ENCODE measurements at regions not wholly inside any gene's neighbourhood (a gene's known extent, or its start where the extent isn't known, plus 50 kb on each side); places are given as distances from the start of the nearest gene placed in this dataset.

- intact Hi-C loops (cut with micrococcal nuclease): no loop called here
- Histone ChIP-seq H3K9ac (ENCODE audit: insufficient read depth, low read length, poor library complexity, severe bottlenecking) (no peak overlapping the region), H2AFZ (ENCODE audit: insufficient read depth, low read depth, low read length, poor library complexity, severe bottlenecking) (no peak overlapping the region), H3K36me3 (replicated peaks in 1 of 2; ENCODE audit: control insufficient read depth in 1 of 2, insufficient read depth in 2 of 2, low read length in 2 of 2) (no peaks in the 10 kb centered on the region), H3K79me2 (ENCODE audit: insufficient read depth, low read length) (no peaks in the 10 kb centered on the region), H3K4me3 (replicated peaks in 1 of 3; ENCODE audit: low read depth in 2 of 3, low read length in 3 of 3) (no peak overlapping the region), H4K20me1 (ENCODE audit: insufficient read depth, low read length) (no peaks in the 10 kb centered on the region), H3K4me1 (ENCODE audit: control insufficient read depth in 1 of 2, insufficient read depth in 2 of 2, low read length in 2 of 2) (no peaks in the 10 kb centered on the region), H3K27me3 (ENCODE audit: control insufficient read depth in 2 of 2, insufficient read depth in 2 of 2, low read length in 2 of 2) (no peaks in the 10 kb centered on the region), H3K27ac (ENCODE audit: low read depth in 1 of 2, low read length in 2 of 2) (no peak overlapping the region), H3K4me2 (replicated peaks; ENCODE audit: extremely low read depth, low read length, poor library complexity, severe bottlenecking) (no peak overlapping the region), H3K9me3 (replicated peaks in 1 of 2; ENCODE audit: control insufficient read depth in 1 of 2, insufficient read depth in 1 of 2, low read length in 2 of 2) (no peaks in the 10 kb centered on the region)
- TF ChIP-seq, protein P1, sequence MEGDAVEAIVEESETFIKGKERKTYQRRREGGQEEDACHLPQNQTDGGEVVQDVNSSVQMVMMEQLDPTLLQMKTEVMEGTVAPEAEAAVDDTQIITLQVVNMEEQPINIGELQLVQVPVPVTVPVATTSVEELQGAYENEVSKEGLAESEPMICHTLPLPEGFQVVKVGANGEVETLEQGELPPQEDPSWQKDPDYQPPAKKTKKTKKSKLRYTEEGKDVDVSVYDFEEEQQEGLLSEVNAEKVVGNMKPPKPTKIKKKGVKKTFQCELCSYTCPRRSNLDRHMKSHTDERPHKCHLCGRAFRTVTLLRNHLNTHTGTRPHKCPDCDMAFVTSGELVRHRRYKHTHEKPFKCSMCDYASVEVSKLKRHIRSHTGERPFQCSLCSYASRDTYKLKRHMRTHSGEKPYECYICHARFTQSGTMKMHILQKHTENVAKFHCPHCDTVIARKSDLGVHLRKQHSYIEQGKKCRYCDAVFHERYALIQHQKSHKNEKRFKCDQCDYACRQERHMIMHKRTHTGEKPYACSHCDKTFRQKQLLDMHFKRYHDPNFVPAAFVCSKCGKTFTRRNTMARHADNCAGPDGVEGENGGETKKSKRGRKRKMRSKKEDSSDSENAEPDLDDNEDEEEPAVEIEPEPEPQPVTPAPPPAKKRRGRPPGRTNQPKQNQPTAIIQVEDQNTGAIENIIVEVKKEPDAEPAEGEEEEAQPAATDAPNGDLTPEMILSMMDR (IDR thresholded peaks at IDR 0.05): no peak
- Mint-ChIP-seq H3K27ac (no peak overlapping the region), H3K9me3 (peaks cover 0 to 5% (median 0%) of the 10 kb centered on the region in 7 donors), H3K36me3 (no peaks in the 10 kb centered on the region), H3K4me3 (no peak overlapping the region), H3K27me3 (ENCODE audit: low read depth in 3 of 3) (no peaks in the 10 kb centered on the region), H3K4me1 (no peaks in the 10 kb centered on the region)
- DNase-seq: no peak
- no CpG with 5 or more reads among the region's 1 CpG for WGBS (ENCODE audit: insufficient coverage)
Measured at GRCh38 chr12:72888693-72889092, 616.5 kb downstream of the TRHDE start.

- intact Hi-C loops (cut with micrococcal nuclease): no loop called here
- WGBS (ENCODE audit: insufficient coverage): no CpG with 5 or more reads among the region's 1 CpG
- TF ChIP-seq, protein P1 (IDR thresholded peaks at IDR 0.05): no peak
- H2AFZ ChIP-seq (ENCODE audit: insufficient read depth, low read depth, low read length, poor library complexity, severe bottlenecking): no peak overlapping the region
- H3K4me3 ChIP-seq (replicated peaks in 1 of 3; ENCODE audit: low read depth in 2 of 3, low read length in 3 of 3): no peak overlapping the region
- H3K9ac ChIP-seq (ENCODE audit: insufficient read depth, low read length, poor library complexity, severe bottlenecking): no peak overlapping the region
- H3K27me3 ChIP-seq (ENCODE audit: control insufficient read depth in 2 of 2, insufficient read depth in 2 of 2, low read length in 2 of 2): no peaks in the 10 kb centered on the region
- Mint-ChIP-seq H3K4me3 (no peak overlapping the region), H3K36me3 (no peaks in the 10 kb centered on the region), H3K4me1 (no peaks in the 10 kb centered on the region), H3K27me3 (ENCODE audit: low read depth in 3 of 3) (no peaks in the 10 kb centered on the region), H3K27ac (no peak overlapping the region), H3K9me3 (peaks cover 0 to 2% (median 0%) of the 10 kb centered on the region in 7 donors)
- no peak overlapping the region for H3K27ac ChIP-seq (ENCODE audit: low read depth in 1 of 2, low read length in 2 of 2)
- H3K9me3 ChIP-seq (replicated peaks in 1 of 2; ENCODE audit: control insufficient read depth in 1 of 2, insufficient read depth in 1 of 2, low read length in 2 of 2): no peaks in the 10 kb centered on the region
- H3K4me1 ChIP-seq (ENCODE audit: control insufficient read depth in 1 of 2, insufficient read depth in 2 of 2, low read length in 2 of 2): no peaks in the 10 kb centered on the region
- H3K4me2 ChIP-seq (replicated peaks; ENCODE audit: extremely low read depth, low read length, poor library complexity, severe bottlenecking): no peak overlapping the region
- H3K36me3 ChIP-seq (replicated peaks in 1 of 2; ENCODE audit: control insufficient read depth in 1 of 2, insufficient read depth in 2 of 2, low read length in 2 of 2): no peaks in the 10 kb centered on the region
- no peaks in the 10 kb centered on the region for H3K79me2 ChIP-seq (ENCODE audit: insufficient read depth, low read length)
- no peaks in the 10 kb centered on the region for H4K20me1 ChIP-seq (ENCODE audit: insufficient read depth, low read length)
- no peak for DNase-seq
Measured at GRCh38 chr12:72889791-72890190, 617.6 kb downstream of the TRHDE start.

Measured in CD14-positive monocyte (primary cell).